A673 (cell line): ENCODE measurements at regions not wholly inside any gene's neighbourhood (a gene's known extent, or its start where the extent isn't known, plus 50 kb on each side); places are given as distances from the start of the nearest gene placed in this dataset.
"Not testable (repeated sequence)": the region's sequence is repeated elsewhere in the genome, so short reads cannot be mapped to it uniquely, and the experiment has no call there.

Experiments used
- EZH2 ChIP-seq: fragments of 200-600 bp; sonication (generic); IDR thresholded peaks from 2 replicates; pipeline ENCODE4 v1.6.1; 2017; ENCODE audit warnings: borderline replicate concordance, low read depth, mild to moderate bottlenecking, mixed read lengths, antibody characterized with exemption, low read length; ENCODE audit not compliant: poor library complexity, severe bottlenecking
- TF ChIP-seq, protein P1 (sequence below): fragments of 300-800, 200-600 bp; sonication (generic); conservative IDR thresholded peaks from 2 replicates; pipeline ENCODE4 v1.5.1; 2017; ENCODE audit warnings: low read depth, mild to moderate bottlenecking, antibody characterized with exemption, low read length, moderate library complexity, mixed read lengths

DNA sequence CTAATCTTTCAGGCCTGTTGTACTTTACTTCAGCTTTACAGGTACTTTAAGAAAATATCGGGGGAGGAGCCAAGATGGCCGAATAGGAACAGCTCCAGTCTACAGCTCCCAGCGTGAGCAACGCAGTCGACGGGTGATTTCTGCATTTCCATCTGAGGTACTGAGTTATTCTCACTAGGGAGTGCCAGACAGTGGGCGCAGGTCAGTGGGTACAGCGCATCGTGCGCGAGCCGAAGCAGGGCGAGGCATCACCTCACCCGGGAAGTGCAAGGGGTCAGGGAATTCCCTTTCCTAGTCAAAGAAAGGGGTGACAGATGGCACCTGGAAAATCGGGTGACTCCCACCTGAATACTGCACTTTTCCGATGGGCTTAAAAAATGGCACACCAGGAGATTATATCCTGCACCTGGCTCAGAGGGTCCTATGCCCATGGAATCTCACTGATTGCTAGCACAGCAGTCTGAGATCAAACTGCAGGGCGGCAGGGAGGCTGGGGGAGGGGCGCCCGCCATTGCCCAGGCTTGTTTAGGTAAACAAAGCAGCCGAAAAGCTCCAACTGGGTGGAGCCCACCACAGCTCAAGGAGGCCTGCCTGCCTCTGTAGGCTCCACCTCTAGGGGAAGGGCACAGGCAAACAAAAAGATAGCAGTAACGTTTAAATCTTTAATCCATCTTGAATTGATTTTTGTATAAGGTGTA is 1185.4 kb upstream of the LRRN3 start:
- not testable (repeated sequence) for TF ChIP-seq EZH2
- TF ChIP-seq, protein P1, sequence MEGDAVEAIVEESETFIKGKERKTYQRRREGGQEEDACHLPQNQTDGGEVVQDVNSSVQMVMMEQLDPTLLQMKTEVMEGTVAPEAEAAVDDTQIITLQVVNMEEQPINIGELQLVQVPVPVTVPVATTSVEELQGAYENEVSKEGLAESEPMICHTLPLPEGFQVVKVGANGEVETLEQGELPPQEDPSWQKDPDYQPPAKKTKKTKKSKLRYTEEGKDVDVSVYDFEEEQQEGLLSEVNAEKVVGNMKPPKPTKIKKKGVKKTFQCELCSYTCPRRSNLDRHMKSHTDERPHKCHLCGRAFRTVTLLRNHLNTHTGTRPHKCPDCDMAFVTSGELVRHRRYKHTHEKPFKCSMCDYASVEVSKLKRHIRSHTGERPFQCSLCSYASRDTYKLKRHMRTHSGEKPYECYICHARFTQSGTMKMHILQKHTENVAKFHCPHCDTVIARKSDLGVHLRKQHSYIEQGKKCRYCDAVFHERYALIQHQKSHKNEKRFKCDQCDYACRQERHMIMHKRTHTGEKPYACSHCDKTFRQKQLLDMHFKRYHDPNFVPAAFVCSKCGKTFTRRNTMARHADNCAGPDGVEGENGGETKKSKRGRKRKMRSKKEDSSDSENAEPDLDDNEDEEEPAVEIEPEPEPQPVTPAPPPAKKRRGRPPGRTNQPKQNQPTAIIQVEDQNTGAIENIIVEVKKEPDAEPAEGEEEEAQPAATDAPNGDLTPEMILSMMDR = not testable (repeated sequence)
